ENCODE measurements at regions not wholly inside any gene's neighbourhood (a gene's known extent, or its start where the extent isn't known, plus 50 kb on each side); places are given as distances from the start of the nearest gene placed in this dataset.

- Histone ChIP-seq H3K4me3 (no peak overlapping the region), H3K36me3 (no peaks in the 10 kb centered on the region), H3K27ac (no peak overlapping the region), H3K4me1 (replicated peaks) (peaks cover 30% of the 10 kb centered on the region), H3K27me3 (replicated peaks) (no peaks in the 10 kb centered on the region), H3K9me3 (replicated peaks) (no peaks in the 10 kb centered on the region)
- DNase-seq (ENCODE audit: low read depth in 1 of 2, low spot score in 2 of 2): no peak
Measured at GRCh38 chr15:95260856-95261255, 1029.5 kb downstream of the MCTP2 start.

- Histone ChIP-seq H3K27ac (no peak overlapping the region), H3K27me3 (replicated peaks) (no peaks in the 10 kb centered on the region), H3K4me3 (no peak overlapping the region), H3K36me3 (no peaks in the 10 kb centered on the region), H3K9me3 (replicated peaks) (no peaks in the 10 kb centered on the region), H3K4me1 (replicated peaks) (peaks cover 30% of the 10 kb centered on the region)
- no peak for DNase-seq (ENCODE audit: low read depth in 1 of 2, low spot score in 2 of 2)
Measured at GRCh38 chr15:95261546-95261945, 1030.2 kb downstream of the MCTP2 start.

GRCh38 chr15:95261968-95262367 lies 1030.6 kb downstream of the MCTP2 start:
- Histone ChIP-seq H3K36me3 (no peaks in the 10 kb centered on the region), H3K9me3 (replicated peaks) (no peaks in the 10 kb centered on the region), H3K27me3 (replicated peaks) (no peaks in the 10 kb centered on the region), H3K4me1 (replicated peaks) (peaks cover 30% of the 10 kb centered on the region), H3K4me3 (no peak overlapping the region), H3K27ac (no peak overlapping the region)
- no peak for DNase-seq (ENCODE audit: low read depth in 1 of 2, low spot score in 2 of 2)

GRCh38 chr15:95262866-95263564 lies 1031.7 kb downstream of the MCTP2 start:
- no peaks in the 10 kb centered on the region for H3K9me3 ChIP-seq (replicated peaks)
- peak overlapping the region; percentile 36 for H3K27ac ChIP-seq
- no peaks in the 10 kb centered on the region for H3K27me3 ChIP-seq (replicated peaks)
- peak in 1 of 2 experiments; percentile 26 for DNase-seq (ENCODE audit: low read depth in 1 of 2, low spot score in 2 of 2)
- H3K4me3 ChIP-seq: no peak overlapping the region
- H3K36me3 ChIP-seq: no peaks in the 10 kb centered on the region
- H3K4me1 ChIP-seq (replicated peaks): peaks cover 30% of the 10 kb centered on the region

DNA sequence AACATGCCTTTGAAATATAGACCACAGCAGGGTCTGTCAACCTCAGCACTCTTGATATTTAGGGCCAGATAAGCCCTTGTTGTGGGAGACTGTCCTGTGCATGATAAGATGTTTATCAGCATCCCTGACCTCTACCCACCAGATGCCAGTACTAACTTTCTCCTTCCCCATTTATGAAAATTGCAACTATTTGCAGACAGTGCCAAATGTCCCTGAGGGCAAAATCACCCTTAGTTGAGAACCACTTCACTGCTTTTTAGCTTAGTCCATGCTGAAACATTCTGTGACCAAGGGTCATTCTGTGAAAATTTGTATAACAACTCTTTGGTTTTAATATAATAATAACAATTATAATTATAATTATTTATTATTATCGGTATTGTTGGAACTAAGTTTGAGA lies 1032.4 kb downstream of the MCTP2 start:
- H3K36me3 ChIP-seq: no peaks in the 10 kb centered on the region
- H3K27me3 ChIP-seq (replicated peaks): no peaks in the 10 kb centered on the region
- peaks cover 29% of the 10 kb centered on the region for H3K4me1 ChIP-seq (replicated peaks)
- no peak overlapping the region for H3K27ac ChIP-seq
- H3K4me3 ChIP-seq: no peak overlapping the region
- H3K9me3 ChIP-seq (replicated peaks): no peaks in the 10 kb centered on the region
- no peak for DNase-seq (ENCODE audit: low read depth in 1 of 2, low spot score in 2 of 2)

DNA sequence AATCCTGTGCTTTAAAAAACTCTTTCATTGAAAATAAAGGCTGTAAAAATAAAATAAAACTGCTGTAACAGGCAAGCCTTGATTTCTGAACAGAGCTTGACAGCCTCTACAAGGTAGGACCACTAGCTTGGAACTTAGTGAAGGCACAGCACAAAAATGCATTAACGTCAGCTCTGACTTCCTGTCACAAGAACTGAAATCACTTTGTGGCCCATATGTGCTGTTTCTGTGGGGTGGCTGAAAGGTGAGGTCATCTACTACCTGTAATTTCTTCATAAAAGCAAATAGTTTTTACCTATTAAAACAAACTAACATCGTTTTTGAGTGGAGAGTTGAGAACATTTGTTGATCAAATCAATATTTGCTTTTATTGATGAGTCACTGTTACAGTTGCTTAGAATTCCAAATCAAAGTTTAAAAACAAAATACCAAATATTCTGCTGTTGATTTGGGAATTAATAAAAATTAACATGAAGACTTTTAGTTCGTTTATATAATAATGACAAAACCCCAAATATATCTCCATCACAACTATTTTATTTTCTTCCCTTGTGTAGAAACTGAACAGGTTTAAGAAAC lies 1034.1 kb downstream of the MCTP2 start:
- no peaks in the 10 kb centered on the region for H3K9me3 ChIP-seq (replicated peaks)
- peaks cover 17% of the 10 kb centered on the region for H3K4me1 ChIP-seq (replicated peaks)
- no peak overlapping the region for H3K4me3 ChIP-seq
- DNase-seq (ENCODE audit: low read depth in 1 of 2, low spot score in 2 of 2): no peak
- no peaks in the 10 kb centered on the region for H3K36me3 ChIP-seq
- H3K27ac ChIP-seq: no peak overlapping the region
- H3K27me3 ChIP-seq (replicated peaks): no peaks in the 10 kb centered on the region

GRCh38 chr15:95266451-95267061 lies 1035.2 kb downstream of the MCTP2 start:
- Histone ChIP-seq H3K4me3 (no peak overlapping the region), H3K4me1 (replicated peaks) (peaks cover 17% of the 10 kb centered on the region), H3K9me3 (replicated peaks) (no peaks in the 10 kb centered on the region), H3K36me3 (no peaks in the 10 kb centered on the region), H3K27me3 (replicated peaks) (no peaks in the 10 kb centered on the region), H3K27ac (no peak overlapping the region)
- no peak for DNase-seq (ENCODE audit: low read depth in 1 of 2, low spot score in 2 of 2)

GRCh38 chr15:95267481-95267880 lies 1036.1 kb downstream of the MCTP2 start:
- Histone ChIP-seq H3K4me3 (no peak overlapping the region), H3K27me3 (replicated peaks) (no peaks in the 10 kb centered on the region), H3K36me3 (no peaks in the 10 kb centered on the region), H3K9me3 (replicated peaks) (0 out of 2 replicates have a peak, but pooled peaks cover 2% of the 10 kb centered on the region), H3K4me1 (replicated peaks) (peaks cover 13% of the 10 kb centered on the region), H3K27ac (no peak overlapping the region)
- no peak for DNase-seq (ENCODE audit: low read depth in 1 of 2, low spot score in 2 of 2)

- Histone ChIP-seq H3K4me1 (replicated peaks) (no peaks in the 10 kb centered on the region), H3K27ac (no peak overlapping the region)
Measured at GRCh38 chr15:95269242-95270183, 1038.2 kb downstream of the MCTP2 start.

GRCh38 chr15:95274101-95274500 lies 1042.7 kb downstream of the MCTP2 start:
- peaks cover 25% of the 10 kb centered on the region for H3K4me1 ChIP-seq (replicated peaks)
- H3K27me3 ChIP-seq (replicated peaks): no peaks in the 10 kb centered on the region
- H3K27ac ChIP-seq: no peak overlapping the region
- 0 out of 2 replicates have a peak, but pooled peaks cover 2% of the 10 kb centered on the region for H3K9me3 ChIP-seq (replicated peaks)
- DNase-seq (ENCODE audit: low read depth in 1 of 2, low spot score in 2 of 2): no peak
- no peaks in the 10 kb centered on the region for H3K36me3 ChIP-seq
- no peak overlapping the region for H3K4me3 ChIP-seq

More at GRCh38 chr15:95269242-95270183, 1038.2 kb downstream of the MCTP2 start:
- Histone ChIP-seq H3K4me3 (no peak overlapping the region), H3K36me3 (no peaks in the 10 kb centered on the region), H3K9me3 (replicated peaks) (0 out of 2 replicates have a peak, but pooled peaks cover 2% of the 10 kb centered on the region), H3K27me3 (replicated peaks) (no peaks in the 10 kb centered on the region)
- DNase-seq (ENCODE audit: low read depth in 1 of 2, low spot score in 2 of 2): no peak

- Histone ChIP-seq H3K36me3 (no peaks in the 10 kb centered on the region), H3K27me3 (replicated peaks) (no peaks in the 10 kb centered on the region), H3K27ac (peak overlapping the region; percentile 47), H3K4me1 (replicated peaks) (peaks cover 37% of the 10 kb centered on the region), H3K9me3 (replicated peaks) (no peaks in the 10 kb centered on the region), H3K4me3 (no peak overlapping the region)
- DNase-seq (ENCODE audit: low read depth in 1 of 2, low spot score in 2 of 2): peak; percentile 58 to 77
Measured at GRCh38 chr15:95277266-95277665, 1045.9 kb downstream of the MCTP2 start.

- H3K27me3 ChIP-seq (replicated peaks): no peaks in the 10 kb centered on the region
- H3K9me3 ChIP-seq (replicated peaks): no peaks in the 10 kb centered on the region
- H3K4me1 ChIP-seq (replicated peaks): peaks cover 37% of the 10 kb centered on the region
- peak overlapping the region; percentile 47; the same call in 1 of the 2 replicates for H3K27ac ChIP-seq
- no peak overlapping the region for H3K4me3 ChIP-seq
- H3K36me3 ChIP-seq: no peaks in the 10 kb centered on the region
- DNase-seq (ENCODE audit: low read depth in 1 of 2, low spot score in 2 of 2): peak in 1 of 2 experiments; percentile 21
Measured at GRCh38 chr15:95278532-95279245, 1047.3 kb downstream of the MCTP2 start.
